GDM1 (cell line): ENCODE measurements at regions not wholly inside any gene's neighbourhood (a gene's known extent, or its start where the extent isn't known, plus 50 kb on each side); places are given as distances from the start of the nearest gene placed in this dataset.
"Not testable (repeated sequence)": the region's sequence is repeated elsewhere in the genome, so short reads cannot be mapped to it uniquely, and the experiment has no call there.

ENCODE experiments used
- DNase-seq: peaks from one replicate; lab custom pipeline; 2025; lab: John Stamatoyannopoulos, UW

DNA sequence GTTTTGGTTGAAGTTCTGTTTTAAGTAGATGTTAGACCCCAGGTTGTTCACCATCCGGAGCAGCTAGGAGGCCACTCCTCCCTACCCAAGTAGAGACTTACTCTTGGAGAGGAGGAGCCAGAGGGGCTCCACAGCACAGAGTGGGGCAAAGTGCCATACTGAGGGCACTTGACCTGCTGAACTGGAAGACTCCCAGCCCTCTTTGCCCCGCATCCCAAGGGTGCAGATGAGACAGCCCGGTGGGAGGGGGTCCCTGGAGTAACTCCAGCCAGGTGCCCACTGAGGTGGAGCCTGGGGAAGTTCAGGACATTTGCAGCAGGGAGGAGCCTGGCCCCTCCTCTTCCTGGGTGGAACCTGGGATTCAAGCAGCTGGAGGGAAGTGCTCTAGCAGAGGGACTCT is 102.1 kb upstream of the GPR6 start:
- DNase-seq = no peak

DNA sequence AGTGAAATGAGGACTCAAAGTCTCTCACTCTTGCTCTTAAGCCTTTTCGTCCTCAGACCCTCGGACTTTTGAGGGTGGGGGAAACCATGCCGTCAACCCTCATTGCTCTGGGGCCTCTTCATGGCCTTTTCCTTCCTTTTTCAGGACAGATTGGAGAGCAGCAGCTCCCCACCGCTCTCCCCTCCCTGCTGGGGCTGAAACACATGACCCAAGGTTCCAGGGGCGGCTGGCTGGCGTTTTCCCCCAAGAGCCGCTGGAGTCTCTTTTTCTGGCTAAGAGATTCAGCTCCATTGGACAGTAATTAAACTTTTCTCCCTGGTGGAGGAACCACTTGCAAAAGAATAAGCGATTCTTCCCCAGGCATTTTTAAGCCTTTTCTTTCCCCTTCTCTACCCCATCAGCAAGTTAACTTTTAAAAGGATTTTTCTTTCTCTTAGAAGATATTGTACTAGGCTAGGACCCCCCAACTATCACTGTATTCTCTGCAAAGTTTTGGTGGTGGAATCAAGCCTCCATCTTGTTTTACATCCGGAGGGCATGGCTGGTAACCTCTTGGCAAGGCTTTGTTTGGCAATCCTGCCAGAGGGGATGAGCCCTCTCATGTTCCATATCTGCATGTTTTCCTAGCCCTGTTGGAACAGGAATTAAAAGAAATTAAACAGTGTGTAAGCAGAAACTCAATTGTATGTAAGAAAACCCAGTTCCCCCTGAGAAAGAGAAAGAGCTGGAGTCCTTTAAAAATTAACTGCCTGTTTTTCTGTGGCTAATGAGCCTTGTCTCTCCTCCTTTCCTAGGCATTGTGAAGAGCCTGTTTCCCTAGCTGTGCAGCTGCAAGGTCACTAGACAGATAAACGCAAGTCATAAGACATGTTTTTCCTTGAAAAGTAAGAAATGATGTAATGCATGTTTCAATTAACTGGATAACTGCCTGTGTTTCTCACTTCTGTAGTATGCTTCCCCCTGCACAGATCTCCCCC is 100.8 kb upstream of the GPR6 start:
- DNase-seq = no peak

DNA sequence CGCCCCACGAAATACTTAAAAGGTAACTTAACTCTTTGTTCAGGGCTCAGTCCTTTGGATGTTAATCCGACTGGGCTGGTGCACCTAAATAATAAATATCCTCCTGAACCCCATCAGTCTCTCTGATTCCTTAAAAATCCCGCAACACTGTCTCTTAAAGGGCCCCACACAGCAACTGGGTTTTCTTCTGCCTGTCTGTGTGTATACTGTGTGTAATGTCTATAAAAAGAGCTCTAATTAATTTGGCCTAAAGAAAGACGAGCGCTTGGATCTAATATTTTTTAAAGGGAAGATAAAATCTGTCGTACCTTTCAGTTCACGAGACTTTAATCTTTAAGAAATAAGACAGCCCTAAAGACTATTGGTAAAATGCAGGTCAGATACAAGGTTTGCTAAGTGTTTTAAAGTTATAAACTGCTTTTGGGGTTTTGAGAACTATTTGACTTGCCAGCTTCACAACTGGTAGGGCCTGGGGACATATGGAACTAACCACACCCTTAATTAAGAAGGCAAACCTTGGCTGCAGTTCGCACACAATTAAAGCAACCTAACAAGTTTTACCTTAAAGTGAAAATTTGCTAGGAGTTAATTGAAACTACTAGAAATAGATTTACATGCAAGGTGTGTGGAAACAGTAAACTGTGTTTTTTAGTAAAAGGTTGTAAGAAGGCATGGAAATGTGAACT is 100.0 kb upstream of the GPR6 start:
- DNase-seq = not testable (repeated sequence)

DNA sequence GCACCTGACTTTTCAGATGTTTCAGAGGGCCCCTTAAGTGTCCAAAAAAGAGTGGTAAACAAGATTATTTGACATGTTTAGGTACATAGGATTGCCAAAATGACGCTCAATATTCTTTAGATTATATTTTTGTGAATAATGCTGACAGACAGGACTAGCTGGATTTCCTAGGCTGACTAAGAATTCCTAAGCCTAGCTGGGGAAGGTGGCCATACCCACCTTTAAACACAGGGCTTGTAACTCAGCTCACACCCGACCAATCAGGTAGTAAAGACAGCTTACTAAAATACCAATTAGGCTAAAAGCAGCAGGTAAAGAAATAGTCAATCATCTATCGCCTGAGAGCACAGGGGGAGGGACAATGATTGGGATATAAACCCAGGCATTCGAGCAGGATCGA is 99.0 kb upstream of the GPR6 start:
- DNase-seq = not testable (repeated sequence)

DNA sequence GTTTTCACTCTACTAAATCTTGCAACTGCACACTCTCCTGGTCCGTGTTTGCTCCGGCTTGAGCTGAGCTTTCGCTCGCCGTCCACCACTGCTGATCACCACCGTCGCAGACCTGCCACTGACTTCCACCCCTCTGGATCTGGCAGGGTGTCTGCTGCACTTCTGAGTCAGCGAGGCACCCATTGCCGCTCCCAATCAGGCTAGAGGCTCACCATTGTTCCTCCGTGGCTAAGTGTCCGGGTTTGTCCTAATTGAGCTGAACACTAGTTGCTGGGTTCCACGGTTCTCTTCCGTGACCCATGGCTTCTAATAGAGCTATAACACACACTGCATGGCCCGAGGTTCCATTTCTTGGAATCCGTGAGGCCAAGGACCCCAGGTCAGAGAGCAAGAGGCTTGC is 98.6 kb upstream of the GPR6 start:
- no peak for DNase-seq

DNA sequence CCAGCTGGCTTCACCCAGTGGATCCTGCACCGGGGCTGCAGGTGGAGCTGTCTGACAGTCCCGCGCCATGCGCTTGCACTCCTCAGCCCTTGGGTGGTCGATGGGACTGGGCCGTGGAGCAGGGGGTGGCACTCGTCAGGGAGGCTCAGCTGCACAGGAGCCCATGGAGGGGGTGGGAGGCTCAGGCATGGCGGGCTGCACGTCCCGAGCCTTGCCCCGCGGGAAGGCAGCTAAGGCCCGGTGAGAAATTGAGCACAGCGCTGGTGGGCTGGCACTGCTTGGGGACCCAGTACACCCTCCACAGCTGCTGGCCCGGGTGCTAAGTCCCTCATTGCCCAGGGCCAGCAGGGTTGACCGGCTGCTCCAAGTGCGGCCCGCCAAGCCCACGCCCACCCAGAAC is 97.0 kb upstream of the GPR6 start:
- DNase-seq = not testable (repeated sequence)

DNA sequence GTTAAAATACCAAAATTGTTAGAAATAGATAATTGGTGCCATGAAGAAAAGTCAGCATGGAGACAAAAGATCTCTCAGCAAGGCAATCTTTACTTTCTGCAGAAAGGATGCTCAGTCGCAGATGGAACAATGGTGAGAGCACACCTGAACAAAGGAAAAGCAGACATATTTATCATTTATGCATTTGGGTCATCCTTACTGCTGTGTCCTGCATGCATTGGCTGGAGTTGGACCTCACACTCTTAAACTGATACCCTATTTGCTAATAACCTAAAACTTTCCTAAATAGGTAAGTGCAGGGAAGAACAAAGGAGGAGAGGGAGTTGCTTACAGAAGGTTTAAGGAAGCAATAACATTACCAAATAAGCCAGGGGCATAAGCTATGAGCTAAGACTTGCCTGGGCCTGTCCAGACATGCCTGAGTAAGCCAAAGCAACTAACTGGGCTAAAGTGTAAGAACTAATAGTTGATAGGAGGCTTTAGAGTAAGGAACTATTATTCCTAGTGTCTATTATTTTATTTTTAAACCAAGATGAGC is 96.1 kb upstream of the GPR6 start:
- peak; percentile 4 for DNase-seq

DNA sequence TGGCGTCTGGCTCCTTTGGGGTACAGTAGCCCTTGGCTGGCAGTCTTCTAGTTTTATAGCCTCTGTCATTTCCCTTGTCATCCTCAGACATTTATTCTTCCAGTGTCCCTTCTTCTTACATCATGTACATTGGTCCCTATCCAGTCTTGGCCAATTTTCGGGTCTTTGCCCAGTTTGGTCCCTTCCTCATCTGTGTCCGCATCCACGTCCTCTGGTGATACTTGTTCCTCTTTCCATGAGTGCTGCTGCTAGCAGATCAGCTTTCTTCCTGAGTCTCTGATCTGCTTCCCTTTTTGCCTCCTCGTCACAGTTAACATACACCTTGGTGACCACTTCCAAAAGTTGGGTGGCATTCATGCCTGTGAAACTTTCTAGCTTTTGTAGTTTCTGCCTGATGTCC is 86.2 kb upstream of the GPR6 start:
- DNase-seq = peak; percentile 55

DNA sequence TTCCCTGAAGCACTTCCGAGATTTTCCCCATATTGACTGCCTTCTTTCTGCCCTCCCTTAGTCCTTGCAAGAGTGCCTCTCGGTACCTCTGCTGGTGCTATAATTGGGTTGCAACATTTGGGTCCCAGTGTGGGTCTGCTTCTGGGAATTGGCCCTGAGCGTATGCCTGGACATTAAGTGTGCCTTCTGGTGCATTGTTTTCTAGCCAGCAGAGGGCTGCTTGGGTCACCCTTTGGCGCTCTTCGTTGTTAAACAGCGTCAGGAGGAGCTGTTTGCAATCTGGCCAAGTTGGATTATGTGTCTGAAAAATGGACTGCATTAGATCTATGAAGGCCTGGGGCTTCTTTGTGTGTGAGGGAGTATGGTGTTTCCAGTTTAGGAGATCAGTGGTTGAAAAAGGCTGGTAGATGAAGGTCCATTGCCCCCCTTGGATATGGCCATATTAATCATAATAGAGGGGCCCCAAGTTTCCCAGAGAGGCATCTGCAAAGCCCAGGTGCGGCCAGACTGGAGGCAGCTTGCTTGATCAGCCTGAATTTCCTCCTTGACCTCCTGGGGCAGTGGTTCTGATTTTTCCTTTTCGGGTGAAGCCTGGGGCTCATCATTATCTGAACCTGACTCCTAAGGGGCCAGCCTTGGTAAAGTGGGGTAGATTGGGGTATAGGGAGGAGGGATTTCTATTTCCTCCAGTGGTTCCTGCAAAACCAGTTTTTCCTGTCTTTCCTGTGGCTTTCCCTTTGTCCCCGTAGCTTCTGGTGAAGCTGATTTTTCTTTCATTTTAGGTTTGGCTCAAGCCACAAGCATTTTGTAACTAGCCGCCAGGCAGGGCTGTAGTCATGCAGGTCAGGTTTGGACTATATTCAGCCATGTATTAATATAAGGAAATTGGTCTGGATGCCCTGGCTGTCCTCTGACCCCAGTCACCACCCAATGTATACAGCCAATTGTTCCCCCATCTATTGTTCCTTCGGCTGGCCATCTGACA is 85.4 kb upstream of the GPR6 start:
- DNase-seq = no peak

DNA sequence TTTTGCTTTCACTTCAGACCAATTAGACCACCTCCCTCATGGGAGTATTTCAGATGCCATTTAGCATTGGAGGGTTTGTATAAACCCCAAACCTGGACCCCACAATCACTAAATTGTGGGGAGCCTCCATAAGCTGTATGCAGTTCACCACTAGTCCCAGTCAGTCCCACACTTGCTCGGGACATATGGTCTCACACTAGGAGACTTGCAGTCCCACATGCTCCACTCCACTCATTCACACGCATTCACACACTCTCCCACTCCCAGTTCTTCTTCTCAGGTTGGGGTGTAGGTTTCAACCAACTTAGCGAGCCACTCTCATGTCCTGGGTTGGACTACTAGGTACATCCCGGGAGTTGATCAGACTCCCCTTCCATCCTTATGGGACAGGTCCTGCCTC is 84.5 kb upstream of the GPR6 start:
- no peak for DNase-seq

DNA sequence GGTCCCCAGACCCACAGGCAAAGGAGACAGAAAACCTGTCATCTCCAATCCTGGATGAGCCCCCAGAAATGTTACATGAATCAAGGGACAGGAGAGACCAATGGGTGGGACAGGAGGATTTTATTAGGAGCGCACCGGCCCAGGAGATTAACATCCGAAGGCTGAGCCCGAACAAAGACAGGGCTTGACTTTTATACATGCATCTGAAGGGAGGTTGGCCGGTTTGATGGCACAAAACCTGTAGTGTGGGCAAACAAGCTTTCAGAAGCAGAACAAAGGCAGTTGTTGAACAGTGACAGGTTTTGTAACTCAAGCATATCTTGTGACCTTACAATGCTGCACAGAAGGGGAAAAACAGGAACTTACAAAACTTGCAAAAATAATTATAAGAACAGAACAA is 83.9 kb upstream of the GPR6 start:
- DNase-seq = peak; percentile 3

DNA sequence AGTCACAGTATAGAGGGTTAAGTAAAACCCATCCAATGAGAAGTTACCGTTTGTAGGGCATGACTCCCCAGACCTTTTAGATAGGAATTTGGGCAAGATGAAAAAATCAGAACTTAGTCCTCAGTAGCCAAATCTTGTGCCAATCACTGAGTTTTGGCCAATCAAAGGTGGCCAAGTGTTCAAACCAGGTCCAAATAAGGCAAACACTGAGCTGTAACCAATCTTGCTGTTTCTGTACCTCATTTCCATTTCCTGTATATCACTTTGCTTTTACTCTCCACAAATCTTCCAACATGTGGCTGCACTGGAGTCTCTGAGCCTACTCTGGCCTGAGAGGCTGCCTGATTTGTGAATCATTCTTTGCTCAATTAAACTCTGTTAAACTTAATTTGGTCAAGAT is 81.8 kb upstream of the GPR6 start:
- no peak for DNase-seq

DNA sequence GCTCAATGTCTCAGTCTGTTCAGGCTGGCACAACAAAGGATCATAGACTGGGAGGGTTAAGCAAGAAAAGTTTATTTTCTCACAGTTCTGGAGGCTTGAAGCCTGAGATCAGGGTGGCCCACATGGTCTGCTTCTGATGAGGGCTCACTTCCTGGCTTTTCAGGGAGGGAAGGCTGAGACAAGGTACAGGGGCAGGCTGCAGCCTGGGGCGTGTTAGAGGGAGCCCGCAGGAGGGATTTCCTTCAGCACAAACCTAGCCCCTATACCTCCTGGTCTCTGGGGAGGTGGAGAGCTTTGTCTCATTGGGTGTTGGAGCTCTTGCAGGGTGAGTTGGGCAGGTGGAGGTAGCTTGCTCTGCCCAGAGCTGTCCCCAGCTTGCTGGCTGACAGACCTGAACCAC is 81.1 kb upstream of the GPR6 start:
- no peak for DNase-seq

DNA sequence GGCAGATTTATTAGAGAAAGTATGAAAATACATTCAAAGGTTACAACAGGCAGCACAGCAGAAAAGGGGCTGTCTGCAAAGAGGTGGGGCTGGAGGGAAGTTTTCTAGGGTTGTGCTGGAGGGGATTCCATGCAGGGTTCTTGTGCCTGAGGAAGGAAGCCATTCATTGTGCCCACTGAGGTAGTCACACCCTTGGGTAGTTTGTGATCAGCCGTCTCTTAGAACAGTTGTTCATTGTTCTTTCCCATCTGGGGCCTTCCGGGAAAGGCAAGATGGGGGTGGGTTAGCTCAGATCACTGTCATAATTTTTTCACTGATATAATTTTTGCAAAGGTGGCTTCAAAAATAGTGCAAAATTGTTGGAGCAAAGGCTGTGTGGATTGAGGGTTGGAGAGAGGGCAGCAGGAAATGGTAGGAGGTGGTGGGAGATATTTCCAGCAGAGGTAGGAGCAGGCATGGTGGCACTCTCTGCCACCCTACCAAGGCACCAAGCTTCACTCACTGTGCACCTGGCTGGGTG is 80.5 kb upstream of the GPR6 start:
- no peak for DNase-seq

DNA sequence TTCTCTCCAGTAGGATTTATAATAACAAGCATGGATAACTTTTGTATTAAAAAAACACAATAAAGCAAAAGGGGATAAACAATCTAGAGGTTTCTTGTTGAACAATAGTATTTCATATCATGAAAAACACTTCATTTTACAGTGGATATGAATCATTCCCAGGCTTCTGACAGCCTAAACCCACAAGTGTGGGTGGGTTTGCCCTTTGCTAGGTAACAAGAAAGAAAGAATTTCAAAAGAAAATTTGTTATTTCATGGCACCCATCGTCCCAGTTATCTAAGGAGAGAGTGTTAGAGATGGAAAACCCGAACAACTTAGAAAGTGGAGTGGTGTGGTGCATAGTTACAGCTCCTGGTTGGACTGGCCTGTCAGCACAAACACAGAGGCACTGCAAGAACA is 76.1 kb upstream of the GPR6 start:
- DNase-seq = no peak

DNA sequence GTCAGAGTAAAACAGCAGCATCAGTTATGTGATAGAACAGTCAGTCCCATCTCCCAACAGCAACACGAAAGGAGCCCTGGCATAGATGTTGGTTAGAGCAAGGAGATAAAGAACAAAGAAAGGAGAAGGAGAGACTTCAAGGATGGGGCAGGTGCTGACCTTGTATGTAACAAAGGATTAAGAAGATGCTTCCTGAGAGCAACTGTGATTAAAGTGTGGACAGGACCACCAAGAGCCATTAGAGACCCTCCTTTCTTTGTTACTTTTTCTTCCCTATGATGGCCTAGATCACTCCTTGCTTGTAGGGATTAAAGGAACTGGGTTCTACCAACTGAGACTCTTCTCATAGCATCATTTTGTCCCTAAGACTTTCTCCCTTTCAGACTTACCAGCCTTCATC is 75.2 kb upstream of the GPR6 start:
- no peak for DNase-seq

DNA sequence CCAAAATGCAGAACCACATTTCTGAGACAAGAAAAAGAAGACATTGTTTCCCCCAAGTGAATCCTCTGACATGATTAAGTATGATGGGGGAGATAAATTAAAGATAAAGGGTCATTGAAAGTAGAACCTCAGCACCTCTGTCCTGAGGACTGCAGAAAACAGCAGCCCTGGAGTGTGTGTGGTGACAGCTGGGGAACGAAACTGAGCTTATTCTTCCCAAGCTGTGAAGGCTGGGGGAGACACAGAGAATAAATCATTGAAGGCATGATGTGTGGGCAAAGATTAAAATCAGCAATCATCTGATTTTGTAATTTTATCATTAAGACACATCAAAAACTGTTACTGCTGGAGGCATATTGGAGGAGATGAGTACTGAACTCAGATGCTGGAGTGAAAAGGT is 67.5 kb upstream of the GPR6 start:
- DNase-seq = no peak

DNA sequence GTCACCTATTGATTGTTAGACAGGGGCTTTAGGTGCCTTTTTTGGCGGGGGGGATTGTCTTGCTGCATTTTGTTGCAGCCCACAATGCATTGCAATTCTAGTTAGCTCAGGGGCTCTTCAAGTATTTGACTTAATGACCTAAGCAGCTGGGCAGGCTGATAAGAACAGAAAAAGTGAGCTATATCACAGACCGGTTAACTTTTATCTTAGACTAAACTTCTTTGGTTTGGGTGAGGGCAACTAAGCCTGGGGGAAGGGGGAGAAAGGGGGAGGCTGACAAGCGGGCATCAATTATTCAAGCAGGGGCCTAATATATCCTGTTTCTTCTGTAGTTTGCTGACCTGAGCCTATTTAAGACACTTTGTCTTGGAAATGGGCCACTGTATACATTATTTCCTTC is 66.0 kb upstream of the GPR6 start:
- no peak for DNase-seq

DNA sequence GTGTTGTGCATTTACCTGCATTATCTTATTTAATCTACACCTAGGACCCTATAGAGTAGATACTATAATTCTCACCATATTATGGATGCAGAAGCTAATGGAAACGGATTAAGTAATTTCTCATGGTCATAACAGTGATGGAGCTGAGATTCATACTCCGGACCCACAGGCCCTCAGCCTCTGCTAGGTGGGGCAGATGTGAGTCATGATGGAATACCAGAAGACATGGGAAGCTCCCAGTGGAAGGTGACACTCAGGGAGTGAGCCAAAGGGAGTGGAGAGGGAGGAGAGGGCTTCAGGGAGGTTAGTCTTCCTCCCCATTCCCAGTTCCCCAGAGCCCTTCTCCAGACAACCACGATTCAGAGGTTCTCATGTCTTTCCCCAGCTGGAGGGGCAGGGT is 65.2 kb upstream of the GPR6 start:
- no peak for DNase-seq

DNA sequence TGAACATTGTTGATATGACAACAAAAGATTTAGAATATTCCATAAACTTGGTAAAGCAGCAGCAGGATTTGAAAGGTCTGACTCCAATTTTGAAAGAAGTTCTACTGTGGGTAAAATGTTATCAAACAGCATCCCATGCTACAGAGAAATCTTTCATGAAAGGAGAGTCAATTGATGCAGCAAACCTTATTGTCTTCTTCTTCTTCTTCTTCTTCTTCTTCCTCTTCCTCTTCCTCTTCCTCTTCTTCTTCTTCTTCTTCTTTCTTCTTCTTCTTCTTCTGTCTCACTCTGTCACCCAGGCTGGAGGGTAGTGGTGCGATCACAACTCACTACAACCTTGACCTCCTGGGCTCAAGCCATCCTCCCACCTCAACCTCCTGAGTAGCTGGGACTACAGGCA is 62.4 kb upstream of the GPR6 start:
- not testable (repeated sequence) for DNase-seq

DNA sequence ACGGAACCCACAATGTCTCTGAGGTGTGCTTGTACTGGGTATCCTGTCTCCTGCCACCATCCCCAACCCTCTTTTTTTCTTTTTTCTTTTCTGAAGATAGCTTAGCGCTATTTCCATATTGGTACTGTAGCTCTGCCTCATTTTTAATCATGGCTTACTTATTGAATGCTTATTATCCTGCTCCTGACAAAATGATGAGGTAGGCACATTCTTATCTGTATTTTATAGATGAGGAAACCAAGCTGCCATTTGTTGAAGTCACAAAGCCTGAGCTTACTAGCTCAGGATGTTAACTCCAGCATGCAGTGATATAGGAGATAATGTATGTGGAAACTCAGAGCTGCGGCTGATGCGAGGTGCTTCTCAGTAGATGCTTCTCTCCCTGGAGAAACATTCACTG is 61.4 kb upstream of the GPR6 start:
- no peak for DNase-seq

DNA sequence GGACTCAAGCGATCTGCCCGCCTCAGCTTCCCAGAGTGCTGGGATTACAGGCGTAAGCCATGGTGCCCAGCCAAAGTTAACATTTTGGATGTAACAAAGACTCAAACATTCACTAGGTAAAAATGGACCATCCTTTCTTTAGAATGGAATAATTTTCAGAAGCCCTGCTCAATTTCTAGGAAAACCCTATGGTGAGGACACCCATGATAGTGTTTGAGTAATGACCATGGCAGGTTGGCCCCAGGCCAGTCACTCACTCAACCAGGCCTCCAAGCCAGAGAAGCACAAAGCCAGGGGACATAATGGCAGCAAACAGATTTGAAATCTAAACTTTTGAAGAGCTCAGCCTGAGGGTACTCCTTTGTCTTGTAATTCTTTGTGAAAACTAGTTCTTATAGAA is 59.9 kb upstream of the GPR6 start:
- DNase-seq = no peak
